ENCODE measurements at regions not wholly inside any gene's neighbourhood (a gene's known extent, or its start where the extent isn't known, plus 50 kb on each side); places are given as distances from the start of the nearest gene placed in this dataset.

DNA sequence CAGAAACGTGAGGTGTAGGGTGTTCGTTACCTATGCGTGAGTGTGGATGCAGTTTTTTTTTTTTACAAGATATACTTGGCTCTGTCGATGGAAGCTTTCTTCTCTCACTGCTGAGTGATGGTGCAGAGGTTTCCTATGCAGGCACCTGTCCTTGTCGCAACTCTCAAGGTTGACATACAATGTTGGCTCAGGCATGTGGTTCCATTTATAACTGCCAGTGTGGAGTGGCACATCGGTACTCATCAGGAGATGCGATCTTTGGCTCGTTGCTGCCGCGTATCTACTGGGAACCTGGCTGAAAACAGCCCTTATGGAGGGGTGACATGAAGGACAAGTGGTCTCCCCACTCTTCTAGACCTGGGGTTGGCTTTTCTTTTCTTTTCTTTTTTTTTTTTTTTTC, 109.0 kb downstream of the ZNF664 start:
- DNase-seq (ENCODE audit: low spot score) = no peak
- TF ChIP-seq, protein P1, sequence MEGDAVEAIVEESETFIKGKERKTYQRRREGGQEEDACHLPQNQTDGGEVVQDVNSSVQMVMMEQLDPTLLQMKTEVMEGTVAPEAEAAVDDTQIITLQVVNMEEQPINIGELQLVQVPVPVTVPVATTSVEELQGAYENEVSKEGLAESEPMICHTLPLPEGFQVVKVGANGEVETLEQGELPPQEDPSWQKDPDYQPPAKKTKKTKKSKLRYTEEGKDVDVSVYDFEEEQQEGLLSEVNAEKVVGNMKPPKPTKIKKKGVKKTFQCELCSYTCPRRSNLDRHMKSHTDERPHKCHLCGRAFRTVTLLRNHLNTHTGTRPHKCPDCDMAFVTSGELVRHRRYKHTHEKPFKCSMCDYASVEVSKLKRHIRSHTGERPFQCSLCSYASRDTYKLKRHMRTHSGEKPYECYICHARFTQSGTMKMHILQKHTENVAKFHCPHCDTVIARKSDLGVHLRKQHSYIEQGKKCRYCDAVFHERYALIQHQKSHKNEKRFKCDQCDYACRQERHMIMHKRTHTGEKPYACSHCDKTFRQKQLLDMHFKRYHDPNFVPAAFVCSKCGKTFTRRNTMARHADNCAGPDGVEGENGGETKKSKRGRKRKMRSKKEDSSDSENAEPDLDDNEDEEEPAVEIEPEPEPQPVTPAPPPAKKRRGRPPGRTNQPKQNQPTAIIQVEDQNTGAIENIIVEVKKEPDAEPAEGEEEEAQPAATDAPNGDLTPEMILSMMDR (conservative IDR thresholded peaks at IDR 0.05; ENCODE audit: low read depth) = no peak
- CTCF ChIA-PET = no interaction called here
- POLR2A ChIA-PET (ENCODE audit: low non-redundant PET) = no interaction called here
- H3K27ac ChIP-seq = no peak overlapping the region

DNA sequence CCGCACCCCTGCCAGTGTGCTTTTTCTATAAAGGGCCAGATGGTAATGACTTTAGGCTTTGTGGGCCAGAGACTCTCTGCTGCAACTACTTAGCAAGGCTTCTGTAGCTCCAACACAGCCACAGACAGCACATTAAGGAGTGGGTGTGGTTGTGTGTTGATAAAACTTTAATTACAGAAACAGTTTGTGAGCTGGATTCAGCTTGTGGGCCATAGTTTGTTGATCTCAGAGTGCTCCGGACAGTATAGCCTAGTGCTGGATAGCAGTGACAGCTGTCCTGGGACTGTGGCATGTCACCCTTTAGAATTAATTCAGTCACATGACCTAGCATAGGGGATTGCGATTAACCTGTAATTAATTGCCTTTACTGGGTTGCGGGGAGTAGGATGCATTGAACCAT, 109.7 kb downstream of the ZNF664 start:
- POLR2A ChIA-PET (ENCODE audit: low non-redundant PET) = no interaction called here
- TF ChIP-seq, protein P1 (conservative IDR thresholded peaks at IDR 0.05; ENCODE audit: low read depth) = no peak
- CTCF ChIA-PET = interaction anchor here (0.6 kb wide), 1 partner anchor 41 kb away, joined by 3 read pairs; no protein-coding TSS in a partner anchor
- DNase-seq (ENCODE audit: low spot score) = no peak
- no peak overlapping the region for H3K27ac ChIP-seq

DNA sequence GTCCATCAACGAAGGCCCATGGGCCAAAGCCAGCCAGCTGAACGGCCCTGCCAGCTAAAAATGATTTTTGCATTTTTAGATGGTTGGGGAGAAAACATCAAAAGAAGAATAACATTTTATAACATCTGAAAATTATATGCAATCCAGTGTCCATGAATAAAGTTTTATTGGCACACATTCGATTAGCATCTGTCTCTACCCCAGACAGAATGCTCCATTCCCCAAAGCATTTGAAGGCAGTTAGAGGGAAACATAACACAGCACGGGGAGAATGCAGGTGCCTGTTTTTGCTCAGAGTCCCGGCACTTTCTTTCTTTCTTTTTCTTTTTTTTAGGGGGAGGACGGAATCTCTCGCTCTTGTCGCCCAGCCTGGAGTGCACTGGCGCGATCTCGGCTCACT, 110.7 kb downstream of the ZNF664 start:
- no peak overlapping the region for H3K27ac ChIP-seq
- TF ChIP-seq, protein P1 (conservative IDR thresholded peaks at IDR 0.05; ENCODE audit: low read depth) = no peak
- CTCF ChIA-PET = no interaction called here
- POLR2A ChIA-PET (ENCODE audit: low non-redundant PET) = no interaction called here
- no peak for DNase-seq (ENCODE audit: low spot score)

DNA sequence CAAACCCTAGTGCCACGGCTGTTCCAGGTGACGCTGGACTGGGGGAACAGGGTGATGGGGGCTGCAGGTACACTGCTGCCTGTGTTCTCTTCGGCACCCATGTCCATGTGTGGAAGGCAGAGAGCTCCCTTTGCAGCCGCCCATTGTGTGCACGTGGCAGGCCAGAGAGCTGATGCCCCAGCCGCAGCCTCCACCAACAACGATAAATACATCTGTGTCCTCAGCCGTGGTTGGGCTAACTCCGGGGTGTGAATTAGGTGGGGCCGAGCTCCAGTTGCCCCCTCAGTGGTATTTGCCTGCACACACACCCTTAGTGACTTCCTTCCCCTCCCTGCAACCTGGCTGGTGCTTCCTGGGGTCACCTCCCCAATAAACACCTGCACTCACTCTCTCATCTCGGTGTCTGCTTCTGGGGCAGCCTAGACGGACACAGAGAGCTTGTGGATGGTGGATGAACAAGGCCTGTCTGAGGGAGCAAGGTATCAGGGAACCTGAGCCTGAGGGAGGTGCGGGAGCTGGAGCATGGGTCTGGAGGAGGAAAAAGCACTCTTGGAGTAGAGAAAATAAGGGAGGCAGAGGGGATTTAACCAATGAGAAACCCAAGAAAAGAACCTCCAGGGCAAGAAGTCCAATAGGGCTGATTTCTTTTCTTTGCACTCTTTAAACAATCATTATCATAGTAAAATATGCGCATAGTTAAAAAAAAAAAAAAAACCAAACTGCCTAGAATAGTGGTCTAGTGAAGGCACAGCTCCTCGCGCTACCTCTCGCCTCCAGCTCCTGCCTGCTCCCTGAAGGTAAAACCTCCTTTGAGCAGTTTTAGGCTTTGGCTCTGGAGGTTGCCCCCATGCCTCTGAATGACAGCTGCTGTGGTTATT, 112.6 kb downstream of the ZNF664 start:
- no peak for DNase-seq (ENCODE audit: low spot score)
- ChIA-PET POLR2A (ENCODE audit: low non-redundant PET) (no interaction called here), CTCF (interaction anchor here (0.6 kb wide), 2 partner anchors 74 to 252 kb away, joined by 3 to 5 read pairs; no protein-coding TSS in a partner anchor)
- H3K27ac ChIP-seq = no peak overlapping the region
- TF ChIP-seq, protein P1 (conservative IDR thresholded peaks at IDR 0.05; ENCODE audit: low read depth) = no peak

DNA sequence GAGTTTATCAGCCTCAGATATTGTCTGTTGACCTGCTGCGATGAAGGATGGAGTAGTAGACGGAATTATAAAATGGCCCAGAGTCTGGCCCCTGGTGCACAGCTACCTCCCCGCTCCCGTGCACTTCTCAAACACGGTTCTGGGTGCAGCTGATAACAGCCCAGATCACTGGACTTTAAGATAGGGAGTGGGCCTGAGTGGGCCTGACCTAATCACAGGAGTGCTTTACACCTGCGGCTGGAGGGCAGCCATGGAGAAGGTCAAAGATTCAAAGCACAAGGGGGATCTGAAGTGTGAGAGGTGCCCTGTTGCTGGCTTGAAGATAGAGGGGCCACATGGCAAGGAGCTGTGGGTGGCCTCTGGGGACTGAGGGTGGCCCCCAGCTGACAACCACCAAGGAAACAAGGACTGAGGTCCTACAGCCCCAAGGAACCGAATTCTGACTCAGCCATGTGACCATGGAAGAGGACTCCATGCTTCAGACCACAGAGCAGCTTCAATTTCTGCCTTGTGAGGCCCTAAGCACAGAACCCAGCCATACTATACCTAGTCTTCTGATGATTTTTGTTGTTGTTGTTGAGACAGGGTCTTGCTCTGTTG, 113.4 kb downstream of the ZNF664 start:
- ChIA-PET POLR2A (ENCODE audit: low non-redundant PET) (no interaction called here), CTCF (interaction anchor here (0.6 kb wide), 1 partner anchor 253 kb away, joined by 3 read pairs; no protein-coding TSS in a partner anchor)
- TF ChIP-seq, protein P1 (conservative IDR thresholded peaks at IDR 0.05; ENCODE audit: low read depth) = no peak
- no peak for DNase-seq (ENCODE audit: low spot score)
- H3K27ac ChIP-seq = no peak overlapping the region

DNA sequence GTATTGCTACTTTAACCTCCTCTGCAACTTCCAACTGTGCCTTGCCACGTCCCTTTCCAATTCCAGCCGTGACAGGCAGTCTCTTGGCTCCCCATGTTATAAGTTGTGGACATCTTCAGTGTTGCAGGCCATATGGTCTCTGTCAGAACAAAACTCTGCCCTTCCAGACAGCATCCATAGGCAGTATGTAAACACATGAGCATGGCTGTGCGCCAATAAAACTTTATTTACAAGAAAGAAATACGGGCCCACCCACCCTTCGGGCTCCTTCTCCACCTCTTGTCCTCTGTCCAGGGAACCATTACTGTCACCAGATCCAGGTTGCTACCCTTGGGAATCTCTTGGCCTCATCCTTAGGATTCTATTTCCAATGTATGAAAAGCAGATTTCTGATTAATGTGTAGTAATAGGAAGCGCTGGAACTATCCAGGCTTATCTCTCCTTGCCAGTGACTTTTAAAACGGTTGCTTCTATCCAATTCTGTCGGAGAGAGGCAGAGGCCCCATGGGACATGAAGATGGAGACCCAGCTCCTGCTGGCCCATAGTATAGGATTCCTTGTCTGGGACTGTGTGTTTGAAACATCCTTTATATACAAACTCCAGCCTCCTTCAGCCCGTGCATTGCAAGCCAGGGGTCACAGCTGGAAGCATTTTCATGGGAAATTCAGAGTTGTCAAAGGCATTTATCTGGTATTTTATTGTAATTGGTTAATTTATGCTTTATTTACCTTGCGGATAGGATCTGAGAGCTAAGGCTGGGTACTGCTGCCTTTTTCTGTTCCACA, 114.4 kb downstream of the ZNF664 start:
- no peak overlapping the region for H3K27ac ChIP-seq
- ChIA-PET POLR2A (ENCODE audit: low non-redundant PET) (interaction anchor here (0.8 kb wide), 1 partner anchor 39 kb away, joined by 5 read pairs; no protein-coding TSS in a partner anchor), CTCF (no interaction called here)
- TF ChIP-seq, protein P1 (conservative IDR thresholded peaks at IDR 0.05; ENCODE audit: low read depth) = no peak
- DNase-seq (ENCODE audit: low spot score) = no peak
